HL-60 (cell line): ENCODE measurements at regions not wholly inside any gene's neighbourhood (a gene's known extent, or its start where the extent isn't known, plus 50 kb on each side); places are given as distances from the start of the nearest gene placed in this dataset.

ENCODE experiments used
- POLR2AphosphoS5 ChIP-seq: IDR thresholded peaks from 2 replicates; pipeline ENCODE4 v1.6.1; 2012; ENCODE audit warnings: low read depth
- SPI1 ChIP-seq: IDR thresholded peaks from 2 replicates; pipeline ENCODE4 v1.6.1; 2012; ENCODE audit warnings: low read depth, mild to moderate bottlenecking, borderline replicate concordance
- TF ChIP-seq, protein P1 (sequence below): IDR thresholded peaks from one replicate; pipeline ENCODE4 v1.5.1; 2011; ENCODE audit warnings: low read length, control low read depth, inconsistent platforms; ENCODE audit not compliant: insufficient read depth
- TF ChIP-seq, protein P2 (sequence below): IDR thresholded peaks from 2 replicates; pipeline ENCODE4 v1.6.1; 2012; ENCODE audit warnings: low read depth; ENCODE audit not compliant: insufficient replicate concordance

DNA sequence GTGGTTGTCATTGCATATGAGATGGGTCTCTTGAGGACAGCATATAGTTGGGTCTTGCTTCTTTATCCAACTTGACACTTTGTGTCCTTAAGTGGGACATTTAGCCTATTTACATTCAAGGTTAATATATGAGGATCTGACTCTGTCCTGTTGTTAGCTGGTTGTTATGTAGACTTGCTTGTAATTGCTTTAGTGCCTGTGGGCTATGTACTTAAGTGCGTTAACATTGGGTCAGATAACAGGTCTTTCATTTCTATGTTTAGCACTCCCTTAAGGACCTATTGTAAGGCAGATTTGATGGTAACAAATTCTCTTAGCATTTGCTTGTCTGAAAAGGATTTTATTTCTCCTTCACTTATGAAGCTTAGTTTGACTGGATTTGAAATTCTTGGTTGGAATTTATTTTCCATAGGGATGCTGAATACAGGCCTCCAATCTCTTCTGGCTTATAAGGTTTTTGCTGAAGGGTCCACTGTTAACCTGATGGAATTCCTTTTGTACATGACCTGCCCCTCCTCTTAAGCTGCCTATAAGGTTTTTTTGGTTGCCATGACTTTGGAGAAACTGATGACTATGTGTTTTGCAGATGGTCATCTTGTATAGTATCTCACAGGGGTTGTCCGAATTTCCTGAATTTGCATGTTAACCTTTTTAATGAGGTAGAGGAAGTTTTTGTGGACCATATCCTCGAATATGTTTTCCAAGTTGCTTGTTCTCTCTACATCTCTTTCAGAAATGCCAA lies 162.0 kb downstream of the NKX6-1 start:
- TF ChIP-seq, protein P1, sequence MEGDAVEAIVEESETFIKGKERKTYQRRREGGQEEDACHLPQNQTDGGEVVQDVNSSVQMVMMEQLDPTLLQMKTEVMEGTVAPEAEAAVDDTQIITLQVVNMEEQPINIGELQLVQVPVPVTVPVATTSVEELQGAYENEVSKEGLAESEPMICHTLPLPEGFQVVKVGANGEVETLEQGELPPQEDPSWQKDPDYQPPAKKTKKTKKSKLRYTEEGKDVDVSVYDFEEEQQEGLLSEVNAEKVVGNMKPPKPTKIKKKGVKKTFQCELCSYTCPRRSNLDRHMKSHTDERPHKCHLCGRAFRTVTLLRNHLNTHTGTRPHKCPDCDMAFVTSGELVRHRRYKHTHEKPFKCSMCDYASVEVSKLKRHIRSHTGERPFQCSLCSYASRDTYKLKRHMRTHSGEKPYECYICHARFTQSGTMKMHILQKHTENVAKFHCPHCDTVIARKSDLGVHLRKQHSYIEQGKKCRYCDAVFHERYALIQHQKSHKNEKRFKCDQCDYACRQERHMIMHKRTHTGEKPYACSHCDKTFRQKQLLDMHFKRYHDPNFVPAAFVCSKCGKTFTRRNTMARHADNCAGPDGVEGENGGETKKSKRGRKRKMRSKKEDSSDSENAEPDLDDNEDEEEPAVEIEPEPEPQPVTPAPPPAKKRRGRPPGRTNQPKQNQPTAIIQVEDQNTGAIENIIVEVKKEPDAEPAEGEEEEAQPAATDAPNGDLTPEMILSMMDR, result no peak
- TF ChIP-seq POLR2AphosphoS5 (no peak), SPI1 (no peak)
- TF ChIP-seq, protein P2, sequence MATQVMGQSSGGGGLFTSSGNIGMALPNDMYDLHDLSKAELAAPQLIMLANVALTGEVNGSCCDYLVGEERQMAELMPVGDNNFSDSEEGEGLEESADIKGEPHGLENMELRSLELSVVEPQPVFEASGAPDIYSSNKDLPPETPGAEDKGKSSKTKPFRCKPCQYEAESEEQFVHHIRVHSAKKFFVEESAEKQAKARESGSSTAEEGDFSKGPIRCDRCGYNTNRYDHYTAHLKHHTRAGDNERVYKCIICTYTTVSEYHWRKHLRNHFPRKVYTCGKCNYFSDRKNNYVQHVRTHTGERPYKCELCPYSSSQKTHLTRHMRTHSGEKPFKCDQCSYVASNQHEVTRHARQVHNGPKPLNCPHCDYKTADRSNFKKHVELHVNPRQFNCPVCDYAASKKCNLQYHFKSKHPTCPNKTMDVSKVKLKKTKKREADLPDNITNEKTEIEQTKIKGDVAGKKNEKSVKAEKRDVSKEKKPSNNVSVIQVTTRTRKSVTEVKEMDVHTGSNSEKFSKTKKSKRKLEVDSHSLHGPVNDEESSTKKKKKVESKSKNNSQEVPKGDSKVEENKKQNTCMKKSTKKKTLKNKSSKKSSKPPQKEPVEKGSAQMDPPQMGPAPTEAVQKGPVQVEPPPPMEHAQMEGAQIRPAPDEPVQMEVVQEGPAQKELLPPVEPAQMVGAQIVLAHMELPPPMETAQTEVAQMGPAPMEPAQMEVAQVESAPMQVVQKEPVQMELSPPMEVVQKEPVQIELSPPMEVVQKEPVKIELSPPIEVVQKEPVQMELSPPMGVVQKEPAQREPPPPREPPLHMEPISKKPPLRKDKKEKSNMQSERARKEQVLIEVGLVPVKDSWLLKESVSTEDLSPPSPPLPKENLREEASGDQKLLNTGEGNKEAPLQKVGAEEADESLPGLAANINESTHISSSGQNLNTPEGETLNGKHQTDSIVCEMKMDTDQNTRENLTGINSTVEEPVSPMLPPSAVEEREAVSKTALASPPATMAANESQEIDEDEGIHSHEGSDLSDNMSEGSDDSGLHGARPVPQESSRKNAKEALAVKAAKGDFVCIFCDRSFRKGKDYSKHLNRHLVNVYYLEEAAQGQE, result no peak
